Endothelial cell (in vitro differentiated cells): ENCODE measurements at regions not wholly inside any gene's neighbourhood (a gene's known extent, or its start where the extent isn't known, plus 50 kb on each side); places are given as distances from the start of the nearest gene placed in this dataset.

ENCODE experiments used
- DNase-seq: peaks from one replicate; pipeline ENCODE4 v3.0.0; 2021; ENCODE audit warnings: low spot score
- H3K27ac Mint-ChIP-seq: one replicate; pipeline ENCODE4 v1.8.0; 2021; ENCODE audit warnings: mixed read lengths, inconsistent platforms; ENCODE audit not compliant: unreplicated experiment
- H3K27me3 Mint-ChIP-seq: one replicate; pipeline ENCODE4 v1.8.0; 2021; ENCODE audit warnings: mild to moderate bottlenecking, moderate library complexity, mixed read lengths, inconsistent platforms; ENCODE audit not compliant: unreplicated experiment
- H3K36me3 Mint-ChIP-seq: one replicate; pipeline ENCODE4 v1.8.0; 2021; ENCODE audit warnings: mild to moderate bottlenecking, low read depth, mixed read lengths, inconsistent platforms; ENCODE audit not compliant: unreplicated experiment
- H3K4me1 Mint-ChIP-seq: one replicate; pipeline ENCODE4 v1.8.0; 2021; ENCODE audit warnings: mild to moderate bottlenecking, mixed read lengths, inconsistent platforms; ENCODE audit not compliant: unreplicated experiment
- H3K4me3 Mint-ChIP-seq: one replicate; pipeline ENCODE4 v1.8.0; 2021; ENCODE audit warnings: mild to moderate bottlenecking, mixed read lengths, inconsistent platforms; ENCODE audit not compliant: unreplicated experiment
- H3K9me3 Mint-ChIP-seq: one replicate; pipeline ENCODE4 v1.8.0; 2021; ENCODE audit warnings: mixed read lengths, inconsistent platforms; ENCODE audit not compliant: unreplicated experiment
- CTCF ChIP-seq: fragments of 200-600 bp; sonication (generic); IDR thresholded peaks from one replicate; pipeline ENCODE4 v1.5.0; 2021; ENCODE audit warnings: antibody characterized with exemption; ENCODE audit not compliant: unreplicated experiment

- Mint-ChIP-seq H3K27me3 (no peaks in the 10 kb centered on the region), H3K4me1 (no peaks in the 10 kb centered on the region), H3K27ac (no peak overlapping the region), H3K4me3 (no peak overlapping the region), H3K36me3 (no peaks in the 10 kb centered on the region), H3K9me3 (no peaks in the 10 kb centered on the region)
- no peak for DNase-seq
- TF ChIP-seq CTCF: no peak
These were observed 774.9 kb downstream of the CDH8 start for GRCh38 chr16:61261315-61261714.

- Mint-ChIP-seq H3K36me3 (no peaks in the 10 kb centered on the region), H3K27me3 (no peaks in the 10 kb centered on the region), H3K4me1 (no peaks in the 10 kb centered on the region), H3K4me3 (no peak overlapping the region), H3K27ac (no peak overlapping the region), H3K9me3 (no peaks in the 10 kb centered on the region)
- no peak for DNase-seq
- no peak for TF ChIP-seq CTCF
These were observed 789.6 kb downstream of the CDH8 start for GRCh38 chr16:61246592-61246991.

GRCh38 chr16:61243954-61244353 is 792.3 kb downstream of the CDH8 start:
- Mint-ChIP-seq H3K27ac (no peak overlapping the region), H3K9me3 (no peaks in the 10 kb centered on the region), H3K27me3 (peaks cover 1% of the 10 kb centered on the region), H3K36me3 (no peaks in the 10 kb centered on the region), H3K4me1 (no peaks in the 10 kb centered on the region), H3K4me3 (no peak overlapping the region)
- no peak for DNase-seq
- TF ChIP-seq CTCF: no peak

GRCh38 chr16:61237884-61238485 is 798.3 kb downstream of the CDH8 start:
- no peak for TF ChIP-seq CTCF
- H3K9me3 Mint-ChIP-seq: no peaks in the 10 kb centered on the region
- H3K27me3 Mint-ChIP-seq: peaks cover 1% of the 10 kb centered on the region
- H3K27ac Mint-ChIP-seq: no peak overlapping the region
- peaks cover 5% of the 10 kb centered on the region for H3K4me1 Mint-ChIP-seq
- DNase-seq: no peak
- no peaks in the 10 kb centered on the region for H3K36me3 Mint-ChIP-seq
- H3K4me3 Mint-ChIP-seq: no peak overlapping the region

GRCh38 chr16:61233713-61234112 is 802.5 kb downstream of the CDH8 start:
- no peaks in the 10 kb centered on the region for H3K36me3 Mint-ChIP-seq
- no peaks in the 10 kb centered on the region for H3K27me3 Mint-ChIP-seq
- H3K27ac Mint-ChIP-seq: peak overlapping the region; percentile 91
- H3K9me3 Mint-ChIP-seq: no peaks in the 10 kb centered on the region
- no peak for DNase-seq
- H3K4me1 Mint-ChIP-seq: peaks cover 5% of the 10 kb centered on the region
- no peak overlapping the region for H3K4me3 Mint-ChIP-seq
- no peak for TF ChIP-seq CTCF
